ENCODE measurements at regions not wholly inside any gene's neighbourhood (a gene's known extent, or its start where the extent isn't known, plus 50 kb on each side); places are given as distances from the start of the nearest gene placed in this dataset.

DNA sequence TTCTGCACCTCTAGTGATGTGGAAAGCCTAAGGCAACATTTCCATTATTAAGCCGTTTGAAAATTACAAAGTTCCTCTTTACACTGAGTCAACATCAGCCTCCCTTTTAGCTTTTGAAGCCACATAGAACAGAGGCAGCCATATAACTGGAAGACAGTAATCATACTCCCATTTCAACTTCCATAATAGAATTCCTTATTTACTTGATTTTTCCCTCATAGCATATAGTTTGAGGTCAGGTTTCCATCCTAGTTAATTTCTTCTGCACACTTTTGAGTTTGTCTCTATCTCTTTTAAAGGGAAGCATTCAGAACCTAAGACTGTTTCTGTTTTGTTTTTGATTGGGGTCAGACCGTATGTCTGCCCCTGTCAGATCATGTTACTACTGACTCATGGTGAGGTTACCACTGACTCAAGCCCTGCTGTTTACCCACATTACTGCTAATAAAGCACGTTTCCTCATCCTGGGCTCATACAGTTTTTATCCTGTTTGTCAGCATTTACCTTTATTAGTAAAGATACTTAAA is 161.0 kb downstream of the SLC38A4 start:
- in situ Hi-C loops (cut with MboI; ENCODE audit: low sequenced_read_pairs in 4 of 4): loop anchor here (10.0 to 25.0 kb wide), 5 partner anchors 300 to 678 kb away; partner anchors contain the start of genes SCAF11 (in 2 of the 4) and SLC38A2 (in 1 of the 4)

DNA sequence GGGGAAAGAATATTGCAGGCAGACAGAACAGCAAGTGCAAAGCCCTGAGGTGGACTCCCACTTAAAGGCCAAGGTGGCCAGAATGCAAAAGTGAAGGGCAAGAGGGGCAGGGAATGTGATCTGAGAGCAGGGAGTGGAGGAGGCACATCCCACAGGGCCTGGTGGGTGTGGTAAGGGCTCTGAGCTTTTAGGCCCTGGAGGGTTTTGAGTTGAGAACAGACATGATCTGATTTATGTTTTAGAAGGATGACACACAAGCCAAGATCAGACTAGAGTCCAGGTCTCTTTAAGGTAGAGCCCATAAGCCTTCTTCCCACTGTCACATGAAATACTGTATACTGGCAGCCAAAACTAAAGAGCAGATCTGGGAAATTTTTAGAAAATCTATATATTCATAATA is 162.5 kb downstream of the SLC38A4 start:
- Histone ChIP-seq H3K36me3 (no peaks in the 10 kb centered on the region), H3K9me3 (no peaks in the 10 kb centered on the region), H3K4me1 (peaks cover 46 to 61% of the 10 kb centered on the region in 2 donors), H3K27me3 (no peaks in the 10 kb centered on the region), H3K4me3 (no peak overlapping the region), H3K27ac (peak overlapping the region; percentile 67 to 80 (median 74))
- TF ChIP-seq, protein P1, sequence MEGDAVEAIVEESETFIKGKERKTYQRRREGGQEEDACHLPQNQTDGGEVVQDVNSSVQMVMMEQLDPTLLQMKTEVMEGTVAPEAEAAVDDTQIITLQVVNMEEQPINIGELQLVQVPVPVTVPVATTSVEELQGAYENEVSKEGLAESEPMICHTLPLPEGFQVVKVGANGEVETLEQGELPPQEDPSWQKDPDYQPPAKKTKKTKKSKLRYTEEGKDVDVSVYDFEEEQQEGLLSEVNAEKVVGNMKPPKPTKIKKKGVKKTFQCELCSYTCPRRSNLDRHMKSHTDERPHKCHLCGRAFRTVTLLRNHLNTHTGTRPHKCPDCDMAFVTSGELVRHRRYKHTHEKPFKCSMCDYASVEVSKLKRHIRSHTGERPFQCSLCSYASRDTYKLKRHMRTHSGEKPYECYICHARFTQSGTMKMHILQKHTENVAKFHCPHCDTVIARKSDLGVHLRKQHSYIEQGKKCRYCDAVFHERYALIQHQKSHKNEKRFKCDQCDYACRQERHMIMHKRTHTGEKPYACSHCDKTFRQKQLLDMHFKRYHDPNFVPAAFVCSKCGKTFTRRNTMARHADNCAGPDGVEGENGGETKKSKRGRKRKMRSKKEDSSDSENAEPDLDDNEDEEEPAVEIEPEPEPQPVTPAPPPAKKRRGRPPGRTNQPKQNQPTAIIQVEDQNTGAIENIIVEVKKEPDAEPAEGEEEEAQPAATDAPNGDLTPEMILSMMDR (IDR thresholded peaks at IDR 0.05 in 4 of 5, conservative IDR thresholded peaks at IDR 0.05 in 1 of 5): no peak
- TF ChIP-seq POLR2A (IDR thresholded peaks at IDR 0.05): no peak
- in situ Hi-C loops (cut with MboI; ENCODE audit: low sequenced_read_pairs in 4 of 4): loop anchor here (10.0 to 25.0 kb wide), 5 partner anchors 299 to 676 kb away; partner anchors contain the start of genes SCAF11 (in 2 of the 4) and SLC38A2 (in 1 of the 4)
- intact Hi-C loops (cut with DNase I; ENCODE audit: low total_unique reads): loop anchor here (2.0 to 10.0 kb wide), 8 partner anchors 46 to 671 kb away; partner anchors contain the start of gene SCAF11
- peak in 1 of 2 donors; percentile 24 for DNase-seq
- peak in 1 of 2 donors; percentile 9 for ATAC-seq

More for the DNA sequence above, 161.0 kb downstream of the SLC38A4 start:
- Histone ChIP-seq H3K36me3 (no peaks in the 10 kb centered on the region), H3K4me1 (peaks cover 31 to 46% of the 10 kb centered on the region in 2 donors), H3K9me3 (no peaks in the 10 kb centered on the region), H3K4me3 (no peak overlapping the region), H3K27me3 (no peaks in the 10 kb centered on the region), H3K27ac (peak overlapping the region; percentile 67 to 80 (median 74))
- TF ChIP-seq, protein P1 (IDR thresholded peaks at IDR 0.05 in 4 of 5, conservative IDR thresholded peaks at IDR 0.05 in 1 of 5): no peak
- no peak for TF ChIP-seq POLR2A (IDR thresholded peaks at IDR 0.05)
- ATAC-seq (peak; percentile 93 to 94), DNase-seq (peak; percentile 27 to 33)
- intact Hi-C loops (cut with DNase I; ENCODE audit: low total_unique reads): loop anchor here (5.0 to 10.0 kb wide), 7 partner anchors 48 to 673 kb away; partner anchors contain the start of gene SCAF11

DNA sequence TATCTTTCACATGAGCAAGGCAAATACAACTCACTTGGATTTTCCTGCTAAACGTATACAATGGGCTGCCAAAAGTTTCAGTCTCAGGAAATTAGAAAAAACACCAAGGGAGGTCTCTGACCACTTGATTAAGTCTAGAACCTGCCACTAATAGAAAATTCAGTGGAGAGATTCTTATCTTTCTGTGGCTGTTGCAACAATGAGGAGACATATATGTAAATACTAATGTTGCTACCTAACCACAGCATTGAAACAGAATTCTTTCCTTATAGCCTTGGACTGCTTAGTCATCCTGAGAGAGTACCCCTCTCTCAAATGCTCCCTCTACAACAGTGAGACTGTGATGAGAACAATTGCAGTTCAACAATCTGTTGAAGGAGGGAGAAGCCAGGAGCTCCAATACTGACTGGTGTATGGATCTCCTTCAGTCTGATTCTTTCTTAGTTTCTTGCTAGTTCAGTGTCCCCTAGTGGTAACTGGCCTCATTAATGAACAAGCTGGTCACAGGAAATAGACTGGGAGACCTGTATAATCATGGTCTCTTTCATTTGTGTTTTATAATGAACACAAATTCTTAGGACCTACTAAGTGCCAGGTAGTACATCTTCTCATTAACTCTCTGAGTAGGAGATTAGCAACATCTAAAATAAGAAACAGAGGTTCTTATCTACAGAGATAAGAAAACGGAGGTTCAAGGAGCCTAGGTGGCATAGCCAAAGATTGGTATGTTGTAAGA is 164.5 kb downstream of the SLC38A4 start:
- TF ChIP-seq POLR2A (IDR thresholded peaks at IDR 0.05): peak in 1 of 2 donors; percentile 9
- TF ChIP-seq, protein P1 (IDR thresholded peaks at IDR 0.05 in 4 of 5, conservative IDR thresholded peaks at IDR 0.05 in 1 of 5): peak; percentile 58 to 89 (median 72)
- H3K36me3 ChIP-seq: no peaks in the 10 kb centered on the region
- H3K27me3 ChIP-seq: no peaks in the 10 kb centered on the region
- H3K9me3 ChIP-seq: no peaks in the 10 kb centered on the region
- H3K4me3 ChIP-seq: peak overlapping the region in 1 of 4 donors; percentile 42
- intact Hi-C loops (cut with DNase I; ENCODE audit: low total_unique reads) (loop anchor here (5.0 to 10.0 kb wide), 7 partner anchors 44 to 669 kb away; partner anchors contain the start of gene SCAF11), in situ Hi-C loops (cut with MboI; ENCODE audit: low sequenced_read_pairs in 4 of 4) (loop anchor here (10.0 to 25.0 kb wide), 5 partner anchors 296 to 674 kb away; partner anchors contain the start of genes SCAF11 (in 2 of the 4) and SLC38A2 (in 1 of the 4))
- ATAC-seq (peak; percentile 67 to 68), DNase-seq (no peak)
- peaks cover 57 to 78% of the 10 kb centered on the region in 2 donors for H3K4me1 ChIP-seq
- peak overlapping the region; percentile 67 to 80 (median 74) for H3K27ac ChIP-seq

DNA sequence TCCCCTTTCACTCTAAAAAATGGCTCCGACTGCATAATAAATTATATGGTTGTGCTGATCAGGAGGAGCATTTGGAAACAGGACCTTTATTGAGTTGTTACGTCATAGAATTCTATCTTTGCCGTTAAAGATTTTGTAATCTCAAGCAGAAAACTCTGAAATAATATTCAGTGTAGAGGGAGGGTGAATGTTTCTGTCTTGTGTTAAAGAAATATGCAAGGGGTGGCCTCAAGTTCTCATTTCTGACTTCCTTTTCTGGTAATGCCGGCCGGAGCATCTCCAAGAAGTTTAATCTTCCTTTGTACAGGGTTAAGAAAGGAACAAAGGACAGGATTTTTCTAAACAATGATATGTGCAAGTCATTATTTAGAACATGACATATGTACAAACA is 165.1 kb downstream of the SLC38A4 start:
- ATAC-seq (no peak), DNase-seq (no peak)
- TF ChIP-seq, protein P1 (IDR thresholded peaks at IDR 0.05 in 4 of 5, conservative IDR thresholded peaks at IDR 0.05 in 1 of 5): no peak
- no peak for TF ChIP-seq POLR2A (IDR thresholded peaks at IDR 0.05)
- intact Hi-C loops (cut with DNase I; ENCODE audit: low total_unique reads) (loop anchor here (5.0 to 10.0 kb wide), 7 partner anchors 43 to 668 kb away; partner anchors contain the start of gene SCAF11), in situ Hi-C loops (cut with MboI; ENCODE audit: low sequenced_read_pairs in 4 of 4) (loop anchor here (10.0 to 25.0 kb wide), 5 partner anchors 296 to 673 kb away; partner anchors contain the start of genes SCAF11 (in 2 of the 4) and SLC38A2 (in 1 of the 4))
- no peaks in the 10 kb centered on the region for H3K36me3 ChIP-seq
- no peaks in the 10 kb centered on the region for H3K27me3 ChIP-seq
- peaks cover 53 to 74% of the 10 kb centered on the region in 2 donors for H3K4me1 ChIP-seq
- peak overlapping the region in 1 of 4 donors; percentile 42 for H3K4me3 ChIP-seq
- H3K27ac ChIP-seq: peak overlapping the region; percentile 67 to 80 (median 74)
- no peaks in the 10 kb centered on the region for H3K9me3 ChIP-seq
